ENCODE measurements at regions not wholly inside any gene's neighbourhood (a gene's known extent, or its start where the extent isn't known, plus 50 kb on each side); places are given as distances from the start of the nearest gene placed in this dataset.

DNA sequence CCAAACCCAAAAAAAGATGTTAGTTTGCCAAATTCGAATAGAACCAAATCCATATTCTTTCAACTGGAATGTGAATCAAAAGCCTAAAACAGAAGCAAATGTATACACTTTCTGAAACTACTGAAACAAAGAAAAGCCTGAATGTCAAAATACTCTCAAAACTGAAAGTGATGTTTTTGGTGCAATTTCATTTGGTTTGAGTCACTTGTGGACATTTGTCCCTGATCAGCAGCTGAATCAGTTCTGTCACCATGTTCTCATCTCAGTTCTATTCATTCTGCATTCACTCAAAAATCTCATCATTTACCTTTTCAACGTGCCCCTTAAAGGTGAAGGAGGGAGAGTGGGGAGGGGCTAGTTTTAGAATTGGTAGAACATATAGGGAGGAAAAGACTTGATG, 266.8 kb downstream of the ABHD5 start:
- no peak for DNase-seq

DNA sequence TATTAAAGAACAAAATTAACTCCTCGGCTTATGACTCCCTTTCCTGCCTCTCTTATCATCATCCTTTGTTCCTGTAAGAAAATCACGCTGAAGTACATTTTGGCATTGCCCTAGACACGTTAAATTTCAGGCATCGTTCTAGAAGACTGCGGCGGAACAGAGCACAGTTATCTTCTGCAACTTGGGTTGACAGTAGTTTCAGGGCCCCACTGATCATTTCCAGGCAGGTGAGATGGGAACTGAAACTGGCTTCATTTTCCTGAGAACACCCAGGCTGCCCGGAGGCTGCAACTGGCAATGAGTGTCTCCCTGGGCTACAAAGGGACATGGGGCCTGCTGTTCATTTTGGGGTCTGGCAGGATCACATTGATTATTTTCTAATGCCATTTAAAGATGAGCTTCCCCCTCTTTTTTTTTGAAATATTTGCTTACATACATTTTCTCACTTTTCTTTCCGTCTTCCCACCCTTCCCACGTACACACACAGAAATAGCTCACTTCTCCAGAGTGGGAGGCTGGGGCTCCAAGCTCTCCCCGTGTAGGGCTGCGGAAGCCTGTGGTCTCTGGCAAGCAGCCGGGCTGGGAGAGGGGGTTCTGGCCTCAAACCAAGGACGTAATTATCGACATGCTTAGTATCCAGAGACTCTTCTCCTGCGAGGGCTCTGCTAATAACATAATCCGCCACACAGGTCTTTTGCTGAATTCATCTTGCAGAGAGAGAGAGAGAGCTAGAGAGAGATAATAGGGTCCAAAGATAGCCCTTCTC, 267.4 kb downstream of the ABHD5 start:
- DNase-seq, result no peak

DNA sequence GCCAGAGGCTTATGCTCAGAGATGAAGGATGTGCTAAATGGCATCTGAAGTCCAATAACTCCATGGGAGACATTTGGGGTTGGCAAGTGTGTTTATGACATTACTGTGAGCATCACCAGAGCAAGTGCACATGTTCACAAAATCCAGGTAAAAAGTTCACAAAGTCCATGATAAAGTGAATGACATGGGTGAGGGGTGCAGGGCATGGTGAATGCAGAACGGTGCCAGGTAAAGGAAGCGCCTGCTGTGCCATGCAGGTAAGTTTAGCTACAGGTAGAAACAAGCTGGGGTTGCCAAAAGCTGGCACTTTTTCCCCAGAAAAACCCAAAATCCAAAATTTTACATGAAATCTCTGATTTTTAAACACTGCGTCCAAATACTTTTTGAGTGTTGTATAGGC, 268.2 kb downstream of the ABHD5 start:
- DNase-seq, result no peak

DNA sequence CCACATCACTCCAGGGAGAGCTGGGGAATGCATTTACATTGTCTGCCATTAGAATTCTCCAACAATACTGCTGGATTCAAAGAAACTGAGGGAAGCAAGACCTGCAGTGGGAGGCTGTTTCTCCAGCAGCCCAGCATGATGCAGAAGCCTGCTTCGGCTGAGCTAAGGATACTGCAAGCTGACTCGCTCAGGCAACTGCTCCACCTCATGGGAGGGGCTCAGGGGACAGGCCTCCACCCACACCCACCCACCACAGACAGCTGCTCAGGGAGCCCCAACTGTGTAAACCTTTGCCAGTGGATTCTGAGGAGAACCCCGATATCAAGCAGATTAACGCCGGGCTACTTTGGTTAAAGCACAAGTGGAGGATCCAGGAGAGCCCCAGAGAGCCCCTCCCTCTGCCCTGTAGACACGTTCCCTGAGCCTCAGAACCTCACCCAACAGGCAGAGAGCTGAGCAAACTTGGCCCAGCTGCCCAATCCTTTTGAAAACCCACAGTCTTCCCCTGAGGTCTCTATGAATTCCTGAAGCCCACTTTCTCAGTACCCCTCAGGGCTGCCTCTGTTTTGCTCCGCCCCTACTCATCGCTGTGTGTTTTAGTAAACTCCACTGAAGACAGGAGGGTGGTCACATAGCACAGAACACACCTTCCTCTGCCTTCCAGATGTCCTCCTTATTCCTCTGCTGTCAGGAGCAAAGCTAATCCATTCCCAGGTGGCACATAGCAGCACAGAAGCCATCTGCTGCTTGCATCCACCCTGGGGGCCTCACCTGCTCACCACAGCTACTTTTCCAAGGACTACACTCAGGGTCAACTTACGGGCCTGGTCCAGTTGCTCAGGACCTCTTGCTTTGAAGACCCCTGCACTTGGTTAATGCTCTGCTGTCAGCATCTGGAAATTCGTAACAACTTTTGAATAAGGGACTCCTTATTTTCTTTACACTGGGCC, 269.0 kb downstream of the ABHD5 start:
- DNase-seq, result no peak

DNA sequence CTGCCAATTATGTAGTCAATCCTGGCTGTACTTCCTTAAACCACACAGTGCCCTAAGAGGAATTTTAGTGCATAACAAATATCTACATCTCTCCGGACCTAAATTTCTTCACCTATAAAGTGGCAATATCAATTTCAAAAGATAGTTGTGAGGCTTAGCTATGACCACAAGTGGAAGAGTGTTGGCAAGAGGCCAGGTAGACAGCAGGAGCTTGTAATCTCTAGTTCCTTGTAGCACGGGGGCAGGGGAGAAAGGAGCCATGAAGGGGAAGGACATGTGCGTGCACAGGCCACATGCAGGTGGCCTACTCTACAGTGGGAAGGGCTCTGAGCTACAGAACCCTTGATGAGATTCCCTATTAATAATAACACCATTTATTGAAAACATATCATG, 269.7 kb downstream of the ABHD5 start:
- no peak for DNase-seq

DNA sequence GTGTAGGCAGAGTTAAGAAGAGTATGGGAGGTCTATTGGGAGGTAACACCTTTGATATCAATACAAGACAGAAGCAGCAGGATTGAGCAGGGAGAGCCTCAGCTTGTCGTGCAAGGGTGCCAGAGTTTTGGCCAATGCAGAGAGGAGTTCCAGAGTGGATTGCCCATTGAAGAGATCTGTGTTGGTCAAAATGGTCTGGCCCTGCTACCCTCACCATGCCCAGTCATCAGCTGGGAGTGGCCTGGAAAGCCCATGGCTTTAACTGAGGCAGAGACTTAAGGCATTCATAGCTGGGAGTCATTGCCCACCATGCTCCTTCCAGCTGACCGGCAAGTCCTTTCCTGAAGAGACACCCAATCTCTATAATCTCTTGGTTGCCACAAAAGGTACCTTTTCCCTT, 271.3 kb downstream of the ABHD5 start:
- DNase-seq, result no peak

DNA sequence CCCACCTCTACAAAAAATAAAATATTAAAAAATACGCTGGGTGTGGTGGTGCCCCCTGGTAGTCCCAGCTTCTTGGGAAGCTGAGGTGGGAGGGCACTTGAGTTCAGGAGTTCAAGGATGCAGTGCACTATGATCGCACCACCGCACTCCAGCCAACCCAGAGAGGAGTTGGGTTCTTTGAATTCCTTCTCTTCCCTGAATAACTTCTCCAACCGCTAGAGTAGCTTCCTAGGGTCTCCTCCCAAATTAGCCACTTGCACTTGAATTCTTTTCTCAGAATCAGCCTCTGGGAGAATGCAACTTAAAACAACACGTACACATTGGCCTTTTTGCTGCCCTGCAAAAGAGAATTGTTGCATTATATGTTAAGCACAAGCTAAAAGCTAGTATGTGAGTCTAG, 272.5 kb downstream of the ABHD5 start:
- DNase-seq, result no peak

DNA sequence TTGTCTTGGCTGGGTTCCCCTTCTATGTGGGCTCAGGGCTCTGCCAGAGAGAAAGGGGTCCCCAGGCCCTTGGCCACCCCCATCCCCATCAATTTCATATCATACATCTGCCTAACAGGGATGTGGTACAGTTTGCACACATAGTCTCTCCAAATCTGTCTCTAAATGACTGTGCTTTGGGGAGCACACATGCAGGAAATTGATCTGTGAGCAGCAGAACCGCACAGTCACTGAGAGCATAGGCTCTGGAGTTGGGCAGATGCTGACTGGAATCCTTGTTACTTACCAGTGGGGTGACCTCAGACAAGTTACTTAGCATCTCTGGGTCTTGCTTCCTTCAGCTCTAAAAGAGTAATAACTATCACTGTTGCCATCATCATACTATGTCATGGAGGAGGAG, 273.9 kb downstream of the ABHD5 start:
- no peak for DNase-seq

DNA sequence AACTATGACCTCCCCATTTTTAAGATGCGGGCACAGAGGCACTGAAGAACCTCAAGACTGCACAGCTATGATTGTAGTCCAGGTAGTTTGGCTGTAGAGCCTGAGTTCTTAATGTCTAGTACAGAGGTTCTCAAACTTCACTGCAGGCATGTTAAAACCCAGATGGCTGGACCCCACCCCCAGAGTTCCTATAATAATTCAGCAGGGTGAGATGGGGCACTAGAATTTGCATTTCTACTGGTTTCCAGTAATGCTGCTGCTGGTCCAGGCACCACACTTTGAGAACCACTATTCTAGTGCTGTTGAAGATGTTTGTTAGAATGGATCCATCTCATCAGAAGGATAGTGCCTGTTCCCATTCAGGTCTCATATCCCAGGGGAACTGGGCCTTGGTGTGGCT, 274.9 kb downstream of the ABHD5 start:
- no peak for DNase-seq

DNA sequence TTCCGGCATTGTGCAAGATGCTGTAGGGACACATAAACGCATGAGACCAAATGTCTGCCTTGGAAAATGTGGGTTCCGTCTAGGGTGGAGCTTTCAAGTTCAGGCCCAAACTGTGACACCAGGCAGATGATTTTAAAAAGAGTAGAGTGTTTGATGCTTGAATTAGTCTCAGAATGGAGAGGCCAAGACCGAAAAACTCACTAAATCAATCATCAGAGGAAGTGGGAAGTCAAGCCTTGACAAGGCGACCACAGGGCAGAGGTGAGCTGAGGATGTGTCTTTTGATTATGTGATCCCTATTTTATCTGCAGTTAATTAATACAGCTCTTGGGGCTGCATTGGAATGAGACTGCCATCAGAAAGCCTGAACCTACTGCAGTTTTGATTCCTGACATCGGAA, 275.4 kb downstream of the ABHD5 start:
- no peak for DNase-seq

DNA sequence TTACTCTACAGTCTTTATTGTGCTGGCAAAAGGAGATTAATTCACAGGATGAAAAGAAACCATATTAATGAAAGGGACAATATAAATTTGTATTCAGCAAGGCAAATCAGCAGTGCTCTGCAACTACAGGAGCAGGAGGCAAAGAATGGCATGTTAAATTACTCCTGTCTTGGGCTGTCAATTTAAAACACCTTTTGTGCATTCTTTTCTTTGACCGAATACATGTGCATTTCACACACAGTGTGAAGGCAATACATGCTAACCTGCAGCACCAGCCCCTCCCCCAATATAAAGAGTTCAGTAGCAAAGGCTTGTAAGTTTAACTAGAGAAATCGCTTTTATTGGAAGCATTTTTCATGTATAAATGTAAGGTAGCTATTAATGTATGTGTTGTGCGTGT, 275.2 kb upstream of the TOPAZ1 start:
- DNase-seq, result no peak

DNA sequence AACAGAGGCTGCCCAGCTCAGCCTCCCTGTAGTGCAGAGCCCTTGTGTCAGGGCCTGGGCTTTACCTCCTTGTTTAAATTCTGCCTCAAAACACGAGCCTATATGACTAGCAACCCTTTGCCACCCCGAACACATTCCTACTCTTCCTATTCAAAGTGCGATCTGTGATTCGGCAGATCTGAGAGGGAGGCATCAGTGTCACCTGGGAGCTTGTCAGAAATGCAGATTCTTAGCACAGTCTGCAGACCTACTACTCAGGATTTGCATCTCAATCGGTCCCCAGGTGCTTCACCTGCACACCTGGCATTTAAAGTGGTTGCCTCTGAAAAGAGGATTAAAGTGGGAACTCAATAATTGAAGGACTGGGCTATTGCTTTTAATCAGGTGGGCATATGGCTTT, 273.2 kb upstream of the TOPAZ1 start:
- DNase-seq, result no peak

DNA sequence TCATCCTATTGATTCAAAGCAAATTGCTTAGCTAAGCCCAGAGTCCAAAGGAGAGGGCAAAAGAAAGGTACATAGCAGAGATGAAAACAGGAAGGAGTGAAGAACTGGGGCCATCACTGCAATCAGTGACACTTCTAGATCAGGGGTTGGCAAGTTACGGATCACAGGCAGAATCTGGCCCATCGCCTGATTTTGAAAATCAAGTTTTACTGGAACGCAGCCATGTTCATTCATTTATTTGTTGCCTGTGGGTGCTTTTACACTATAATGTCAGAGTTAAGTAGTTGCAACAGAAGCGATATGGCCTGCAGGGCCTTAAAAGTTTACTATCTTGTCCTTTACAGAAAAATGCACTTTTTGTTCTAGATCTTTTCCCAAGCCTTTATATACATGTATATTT, 271.7 kb upstream of the TOPAZ1 start:
- no peak for DNase-seq

DNA sequence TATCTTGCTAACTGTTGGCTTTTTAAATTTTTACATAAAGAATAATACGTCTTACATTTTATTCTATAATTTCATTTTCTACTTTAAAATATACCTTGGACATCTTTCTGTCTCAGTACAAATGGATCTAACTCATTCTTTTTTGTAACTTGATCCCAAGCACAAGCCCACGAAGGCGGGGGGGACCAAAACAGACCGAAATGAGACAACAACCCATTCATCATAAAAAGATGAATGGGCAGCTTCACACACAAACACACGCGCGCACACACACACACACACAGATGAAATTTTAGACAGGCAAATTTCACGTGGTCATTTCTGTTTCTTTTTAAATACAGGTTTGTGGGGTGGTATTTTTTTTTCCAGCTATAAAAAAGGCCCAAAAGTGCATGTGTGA, 271.3 kb upstream of the TOPAZ1 start:
- no peak for DNase-seq

DNA sequence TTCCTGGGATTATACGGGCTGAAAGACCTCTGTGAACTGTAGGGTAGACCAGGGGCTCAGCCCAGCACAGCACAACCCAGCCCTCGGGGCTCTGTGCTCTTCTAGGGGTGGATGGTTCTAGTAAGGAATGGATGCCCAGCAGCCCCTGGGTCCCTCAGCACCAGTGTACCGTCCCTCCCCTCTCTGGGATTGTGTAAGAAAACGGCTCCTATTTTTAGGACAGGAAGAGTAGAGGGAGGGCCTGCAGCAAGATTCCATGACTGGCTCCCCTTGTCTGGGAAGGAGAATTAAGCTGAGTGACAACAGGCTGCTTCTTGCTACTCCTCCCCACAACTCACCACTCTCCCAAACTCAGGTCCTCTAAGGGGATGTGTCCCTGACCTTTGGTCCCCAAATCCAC, 270.8 kb upstream of the TOPAZ1 start:
- no peak for DNase-seq

DNA sequence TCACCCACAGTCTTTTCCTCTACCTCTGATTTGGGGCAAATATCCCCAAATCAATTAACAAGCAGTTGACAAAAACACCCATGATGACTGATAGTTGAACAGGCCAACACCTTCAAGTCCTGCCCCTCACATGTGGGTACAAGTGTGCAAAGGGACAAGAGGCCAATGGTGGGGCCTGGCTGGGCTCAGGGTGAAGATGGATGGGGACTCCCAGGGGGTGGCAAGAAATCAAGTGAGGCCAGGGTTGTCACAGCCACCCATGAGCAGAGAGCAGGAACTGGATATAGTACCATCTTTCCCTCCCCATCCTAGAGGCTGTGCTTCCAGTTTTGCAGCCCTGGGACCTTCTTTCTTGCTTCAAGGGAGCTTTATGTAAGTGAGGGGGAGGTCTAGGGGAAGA, 270.2 kb upstream of the TOPAZ1 start:
- DNase-seq, result no peak

DNA sequence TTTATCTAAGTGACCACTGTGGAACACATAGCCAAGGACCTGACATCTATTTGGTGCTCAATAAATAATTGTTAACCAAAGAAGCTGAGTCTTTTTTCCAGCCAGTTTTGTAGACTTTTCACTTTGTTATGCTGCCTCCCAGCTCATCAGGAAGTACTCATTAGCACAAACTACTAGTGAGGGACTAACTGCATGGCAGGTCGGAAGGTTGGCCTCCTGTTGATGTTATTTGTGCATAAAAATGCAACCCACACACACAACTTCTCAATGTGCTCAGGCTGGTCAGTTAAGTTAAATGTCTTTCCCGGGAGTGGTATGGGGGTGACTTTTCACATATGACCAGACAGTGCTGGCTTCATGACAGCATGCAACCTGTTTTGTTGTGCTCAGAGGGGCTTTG, 263.0 kb upstream of the TOPAZ1 start:
- no peak for DNase-seq

DNA sequence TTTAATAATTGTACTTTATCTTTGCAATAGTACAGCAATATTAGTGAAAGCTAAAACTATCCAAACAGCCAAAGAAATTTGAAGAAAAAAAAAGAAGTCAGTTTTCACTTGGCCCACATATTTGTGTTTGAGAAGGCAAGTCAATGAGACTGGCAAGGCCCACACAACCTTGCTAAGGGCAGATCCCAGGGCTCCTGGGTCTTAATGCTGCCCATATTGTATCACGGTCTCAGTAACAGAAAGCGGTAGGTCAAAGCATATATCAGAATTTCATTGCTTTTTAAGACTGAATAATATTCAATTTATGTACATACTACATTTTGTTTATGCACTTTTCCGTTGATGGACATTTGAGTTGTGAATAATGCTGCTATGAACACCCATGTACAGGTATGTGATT, 262.0 kb upstream of the TOPAZ1 start:
- no peak for DNase-seq

DNA sequence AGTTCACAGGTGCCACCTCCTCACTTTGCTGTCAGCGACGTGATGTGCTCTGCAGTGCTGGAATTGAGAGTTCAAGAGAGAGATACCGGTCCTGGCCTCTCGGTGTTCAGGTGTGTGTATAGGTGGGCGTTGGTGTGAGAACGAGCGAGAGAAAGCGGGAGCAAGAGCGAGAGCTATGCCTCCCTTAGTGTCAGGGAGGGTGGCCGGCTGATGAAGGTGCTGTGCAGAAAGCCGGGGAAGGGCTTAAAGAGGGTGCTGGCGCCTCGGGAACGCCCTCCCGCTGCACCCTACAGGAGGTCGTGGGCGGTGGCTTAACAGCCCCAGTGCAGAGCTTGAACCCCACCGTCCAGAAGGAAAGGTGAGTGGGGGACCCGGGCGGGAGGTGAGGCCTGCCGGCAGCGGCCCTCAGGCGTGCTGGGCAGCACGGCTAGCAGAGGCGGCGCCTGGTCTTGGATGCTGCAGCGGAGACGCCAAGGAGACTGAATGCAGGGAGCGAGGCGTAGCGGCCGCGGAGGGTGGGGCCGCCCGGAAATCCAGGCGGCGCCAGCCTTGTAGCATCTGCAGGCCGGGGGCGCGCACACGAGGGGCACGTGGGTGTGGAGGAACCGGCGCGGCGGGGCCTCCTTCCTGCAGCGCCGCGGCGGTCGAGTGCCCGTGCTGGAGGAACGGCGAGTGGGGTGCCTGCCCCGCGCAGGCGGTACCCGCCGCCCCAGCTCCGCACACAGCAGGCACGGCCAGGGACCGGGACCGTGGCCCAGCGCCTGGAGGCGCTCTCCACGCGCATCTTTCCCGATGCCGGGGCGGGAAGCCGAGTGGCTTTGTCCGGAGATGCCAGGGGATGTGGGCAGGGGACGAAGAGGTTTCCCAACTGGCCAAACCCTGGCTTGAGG, 246.8 kb upstream of the TOPAZ1 start:
- peak; percentile 7 for DNase-seq

DNA sequence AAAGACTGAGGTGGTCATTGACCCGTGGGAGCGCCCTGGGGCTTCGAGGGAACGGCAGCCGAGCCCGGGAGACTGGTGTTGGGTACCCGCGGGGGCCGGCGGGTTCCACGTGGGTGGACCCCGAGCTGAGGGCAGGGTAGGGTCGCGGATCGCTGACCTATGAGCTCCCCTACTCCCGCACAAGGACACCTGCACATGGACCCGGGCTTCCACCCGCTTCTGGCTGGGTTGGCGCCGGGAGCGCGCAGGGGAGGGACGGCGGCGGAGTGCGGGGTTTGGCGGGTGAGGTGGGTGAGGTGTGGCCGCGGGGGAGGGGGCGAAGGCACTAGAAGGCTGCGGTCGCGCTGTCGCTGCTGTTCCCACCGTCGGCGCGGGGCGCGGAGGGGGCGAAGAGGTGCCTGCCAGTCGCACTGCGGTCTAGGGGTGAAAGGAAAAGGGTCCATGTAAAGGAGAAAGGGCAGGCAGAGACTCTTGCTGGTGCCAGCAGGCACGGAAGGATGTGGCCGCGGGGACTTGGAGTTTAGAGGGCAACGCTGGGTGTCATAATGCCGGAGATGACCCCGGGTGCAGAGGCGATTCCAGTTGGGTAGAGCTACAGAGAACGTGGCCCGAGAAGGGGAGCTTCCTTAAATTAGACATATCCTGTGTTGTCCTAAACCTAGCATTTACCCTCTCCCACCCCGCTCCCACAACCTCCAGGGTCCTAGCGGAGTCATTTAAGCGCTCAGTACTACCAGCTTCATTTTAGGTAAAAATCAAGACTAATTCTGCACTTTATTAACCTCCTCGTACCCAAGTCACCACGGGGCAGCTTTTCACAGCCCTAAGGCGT, 245.9 kb upstream of the TOPAZ1 start:
- no peak for DNase-seq

DNA sequence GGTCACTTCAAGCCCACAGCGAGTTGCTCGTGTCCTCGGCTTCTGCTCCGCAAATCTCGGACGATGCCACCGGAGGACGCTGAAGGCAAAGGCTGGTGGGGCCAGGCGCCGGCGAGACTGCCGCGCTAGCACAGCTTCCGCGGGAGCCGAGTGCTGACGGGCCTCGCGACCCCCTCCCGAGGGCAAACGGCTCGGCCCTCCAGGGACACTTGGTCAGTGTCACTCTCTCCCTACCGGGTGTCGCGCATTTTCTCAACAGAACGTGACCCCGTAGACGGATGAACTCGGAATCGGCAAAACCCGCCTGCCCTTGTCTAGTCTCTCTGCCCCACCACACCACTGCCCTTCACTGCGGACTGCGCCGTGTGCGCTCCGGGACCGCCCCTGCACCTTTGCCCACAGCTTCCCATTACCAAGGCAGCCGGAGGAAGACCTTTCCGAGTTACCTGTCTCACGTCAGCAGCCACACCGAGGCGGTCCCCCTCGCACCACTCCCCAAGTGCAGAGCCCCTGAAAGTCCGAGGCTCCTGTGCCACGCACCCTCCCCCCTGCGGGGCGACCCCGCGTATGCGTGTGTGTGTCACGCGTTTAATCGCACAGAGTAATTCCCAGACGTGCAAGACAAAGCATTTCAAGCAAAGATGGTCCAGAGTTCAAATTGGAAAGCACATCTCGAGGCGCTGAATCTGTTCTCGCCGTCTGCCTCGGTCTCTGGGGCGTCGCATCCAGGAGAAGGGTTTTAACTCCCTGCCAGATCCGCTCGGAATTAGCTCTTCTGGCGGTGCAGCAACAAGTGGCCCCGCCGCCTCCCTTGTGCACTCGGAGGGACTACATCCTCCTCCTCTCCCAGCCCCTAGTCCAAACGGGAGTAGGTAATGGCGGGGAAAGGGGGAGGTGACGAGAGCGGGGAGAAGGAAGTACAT, 245.0 kb upstream of the TOPAZ1 start:
- no peak for DNase-seq
